Lung (tissue), 11 donors: ENCODE measurements at regions not wholly inside any gene's neighbourhood (a gene's known extent, or its start where the extent isn't known, plus 50 kb on each side); places are given as distances from the start of the nearest gene placed in this dataset.
A peak's percentile ranks its signal among the peaks of the same experiment; 100 is the strongest.

Source experiments
- ATAC-seq: fragments of 200-7000 bp; cut with Tn5 transposase; one replicate; pipeline ENCODE4 v1.9.1; 2020; ENCODE audit warnings: moderate number of reproducible peaks; ENCODE audit not compliant: insufficient read depth, low FRiP score
- DNase-seq, 3 donors: peaks; one replicate each; pipeline ENCODE4 v3.0.0-alpha.2; 2013 to 2017
- H3K27ac ChIP-seq, 2 donors: one replicate each; pipeline ENCODE4 v1.5.1; 2013; ENCODE audit warnings: mild to moderate bottlenecking in 2 of 2, moderate library complexity in 2 of 2, control low read depth in 1 of 2, inconsistent platforms in 1 of 2, low read depth in 1 of 2, low read length in 1 of 2
- H3K27me3 ChIP-seq, 3 donors: one replicate each; pipeline ENCODE4 v1.5.1; 2013; ENCODE audit warnings: low read length in 2 of 3; ENCODE audit not compliant: control insufficient read depth in 3 of 3, insufficient read depth in 3 of 3
- H3K36me3 ChIP-seq, 4 donors: one replicate each; pipeline ENCODE4 v1.5.1; 2013; ENCODE audit warnings: low read length in 4 of 4, mild to moderate bottlenecking in 1 of 4, moderate library complexity in 1 of 4; ENCODE audit not compliant: control insufficient read depth in 4 of 4, insufficient read depth in 4 of 4
- H3K4me1 ChIP-seq, 5 donors: one replicate each; pipeline ENCODE4 v1.5.1; 2013; ENCODE audit warnings: low read length in 5 of 5, mild to moderate bottlenecking in 2 of 5, moderate library complexity in 1 of 5; ENCODE audit not compliant: control insufficient read depth in 5 of 5, insufficient read depth in 5 of 5
- H3K4me3 ChIP-seq: one replicate; pipeline ENCODE4 v1.5.1; 2013; ENCODE audit warnings: mild to moderate bottlenecking, control low read depth, moderate library complexity
- H3K9ac ChIP-seq, 2 donors: one replicate each; pipeline ENCODE4 v1.5.1; 2013; ENCODE audit warnings: low read length in 2 of 2, control low read depth in 1 of 2; ENCODE audit not compliant: insufficient read depth in 1 of 2
- H3K9me3 ChIP-seq, 4 donors: one replicate each; pipeline ENCODE4 v1.5.1; 2013; ENCODE audit warnings: low read length in 3 of 4, mild to moderate bottlenecking in 1 of 4, moderate library complexity in 1 of 4; ENCODE audit not compliant: control insufficient read depth in 4 of 4, insufficient read depth in 3 of 4
- WGBS, 2 donors: extraction: QIAGEN DNeasy Blood & Tissue Kit; methylation state at CpG; one replicate each; pipeline ENCODE4 v1.1.7; 2013; 5-methylcytosine and 5-hydroxymethylcytosine counted together
- TF ChIP-seq, protein P1 (sequence below): IDR thresholded peaks from 2 replicates; pipeline ENCODE4 v1.5.1; 2012; ENCODE audit warnings: mild to moderate bottlenecking; ENCODE audit errors: control extremely low read depth, extremely low read depth
- donor health status: control.
- donor health status: control.
- donor health status: Bipolar disorder and iron deficiency.
- donor health status: healthy.
- donor health status: DM: yes; HTN: yes; CAD: no.

- peaks cover 0 to 3% (median 0%) of the 10 kb centered on the region in 5 donors for H3K4me1 ChIP-seq
- no peaks in the 10 kb centered on the region for H3K36me3 ChIP-seq
- no peak for DNase-seq
- H3K9me3 ChIP-seq = no peaks in the 10 kb centered on the region
- no peak overlapping the region for H3K27ac ChIP-seq
- WGBS, 2 donors = 63 to 70% methylated on average over 5 of the region's 5 CpGs
- TF ChIP-seq, protein P1, sequence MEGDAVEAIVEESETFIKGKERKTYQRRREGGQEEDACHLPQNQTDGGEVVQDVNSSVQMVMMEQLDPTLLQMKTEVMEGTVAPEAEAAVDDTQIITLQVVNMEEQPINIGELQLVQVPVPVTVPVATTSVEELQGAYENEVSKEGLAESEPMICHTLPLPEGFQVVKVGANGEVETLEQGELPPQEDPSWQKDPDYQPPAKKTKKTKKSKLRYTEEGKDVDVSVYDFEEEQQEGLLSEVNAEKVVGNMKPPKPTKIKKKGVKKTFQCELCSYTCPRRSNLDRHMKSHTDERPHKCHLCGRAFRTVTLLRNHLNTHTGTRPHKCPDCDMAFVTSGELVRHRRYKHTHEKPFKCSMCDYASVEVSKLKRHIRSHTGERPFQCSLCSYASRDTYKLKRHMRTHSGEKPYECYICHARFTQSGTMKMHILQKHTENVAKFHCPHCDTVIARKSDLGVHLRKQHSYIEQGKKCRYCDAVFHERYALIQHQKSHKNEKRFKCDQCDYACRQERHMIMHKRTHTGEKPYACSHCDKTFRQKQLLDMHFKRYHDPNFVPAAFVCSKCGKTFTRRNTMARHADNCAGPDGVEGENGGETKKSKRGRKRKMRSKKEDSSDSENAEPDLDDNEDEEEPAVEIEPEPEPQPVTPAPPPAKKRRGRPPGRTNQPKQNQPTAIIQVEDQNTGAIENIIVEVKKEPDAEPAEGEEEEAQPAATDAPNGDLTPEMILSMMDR = no peak
- H3K27me3 ChIP-seq = no peaks in the 10 kb centered on the region
- no peak for ATAC-seq
- no peak overlapping the region for H3K9ac ChIP-seq
- no peak overlapping the region for H3K4me3 ChIP-seq
These were observed 433.5 kb upstream of the CELF2 start for GRCh38 chr10:10584161-10584560.

GRCh38 chr10:10587744-10588393, 429.8 kb upstream of the CELF2 start:
- no peak overlapping the region for H3K4me3 ChIP-seq
- H3K9ac ChIP-seq = no peak overlapping the region
- no peak for ATAC-seq
- WGBS, 2 donors = 82 to 93% methylated on average over 5 of the region's 5 CpGs
- no peaks in the 10 kb centered on the region for H3K36me3 ChIP-seq
- no peak overlapping the region for H3K27ac ChIP-seq
- no peaks in the 10 kb centered on the region for H3K27me3 ChIP-seq
- TF ChIP-seq, protein P1 = no peak
- no peak for DNase-seq
- H3K4me1 ChIP-seq = peaks cover 0 to 13% (median 4%) of the 10 kb centered on the region in 5 donors
- H3K9me3 ChIP-seq = no peaks in the 10 kb centered on the region

- DNase-seq (peak; percentile 44 to 85 (median 78)), ATAC-seq (no peak)
- peaks cover 0 to 13% (median 4%) of the 10 kb centered on the region in 5 donors for H3K4me1 ChIP-seq
- H3K9ac ChIP-seq = no peak overlapping the region
- 16 to 35% methylated on average over 4 of the region's 4 CpGs for WGBS, 2 donors
- no peaks in the 10 kb centered on the region for H3K36me3 ChIP-seq
- H3K9me3 ChIP-seq = no peaks in the 10 kb centered on the region
- TF ChIP-seq, protein P1 = no peak
- H3K27me3 ChIP-seq = no peaks in the 10 kb centered on the region
- no peak overlapping the region for H3K4me3 ChIP-seq
- peak overlapping the region in 1 of 2 donors; percentile 21 for H3K27ac ChIP-seq
These were observed 427.9 kb upstream of the CELF2 start for GRCh38 chr10:10589540-10590303.
